ACC112 (cell line): ENCODE measurements at regions not wholly inside any gene's neighbourhood (a gene's known extent, or its start where the extent isn't known, plus 50 kb on each side); places are given as distances from the start of the nearest gene placed in this dataset.
"Not testable (repeated sequence)": the region's sequence is repeated elsewhere in the genome, so short reads cannot be mapped to it uniquely, and the experiment has no call there.

Experiments
- H2AFZ ChIP-seq: fragments of 200-600 bp; sonication (generic); one replicate; pipeline ENCODE4 v1.6.0; 2017; ENCODE audit warnings: antibody characterized with exemption, low read length; ENCODE audit not compliant: unreplicated experiment
- H3K27ac ChIP-seq: fragments of 200-600 bp; sonication (generic); 2 replicates; pipeline ENCODE4 v1.5.1; 2014; ENCODE audit warnings: low read depth, mild to moderate bottlenecking, antibody characterized with exemption, low read length, moderate library complexity
- H3K27me3 ChIP-seq: fragments of 200-600 bp; sonication (generic); 2 replicates; pipeline ENCODE4 v1.6.1; 2014; ENCODE audit warnings: mild to moderate bottlenecking, antibody characterized with exemption, low read length, moderate library complexity, mixed read lengths; ENCODE audit not compliant: insufficient read depth
- H3K36me3 ChIP-seq: fragments of 200-600 bp; sonication (generic); 2 replicates; pipeline ENCODE4 v1.6.1; 2016; ENCODE audit warnings: mild to moderate bottlenecking, antibody characterized with exemption, low read length, moderate library complexity, mixed read lengths; ENCODE audit not compliant: insufficient read depth
- H3K4me1 ChIP-seq: fragments of 200-600 bp; sonication (generic); one replicate; pipeline ENCODE4 v1.6.1; 2016; ENCODE audit warnings: low read length, mixed read lengths; ENCODE audit not compliant: insufficient read depth, unreplicated experiment, control insufficient read depth
- H3K4me3 ChIP-seq: fragments of 200-600 bp; sonication (generic); 2 replicates; pipeline ENCODE4 v1.5.1; 2014; ENCODE audit warnings: mild to moderate bottlenecking, low read depth, low read length
- H3K79me2 ChIP-seq: fragments of 200-600 bp; sonication (generic); one replicate; pipeline ENCODE4 v1.6.0; 2016; ENCODE audit warnings: low read length; ENCODE audit not compliant: control insufficient read depth, unreplicated experiment, insufficient read depth

GRCh38 chr6:22765015-22765414 lies 195.6 kb downstream of the HDGFL1 start:
- Histone ChIP-seq H3K4me3 (no peak overlapping the region), H3K4me1 (peaks cover 6% of the 10 kb centered on the region), H2AFZ (no peak overlapping the region), H3K36me3 (no peaks in the 10 kb centered on the region), H3K27me3 (no peaks in the 10 kb centered on the region), H3K27ac (no peak overlapping the region), H3K79me2 (no peaks in the 10 kb centered on the region)

- no peak overlapping the region for H3K27ac ChIP-seq
- no peaks in the 10 kb centered on the region for H3K36me3 ChIP-seq
- no peak overlapping the region for H3K4me3 ChIP-seq
- H3K79me2 ChIP-seq, result no peaks in the 10 kb centered on the region
- H2AFZ ChIP-seq, result no peak overlapping the region
- H3K27me3 ChIP-seq, result no peaks in the 10 kb centered on the region
- peaks cover 6% of the 10 kb centered on the region for H3K4me1 ChIP-seq
Measured at GRCh38 chr6:22766979-22767378, 197.6 kb downstream of the HDGFL1 start.

GRCh38 chr6:22770054-22770453 lies 200.7 kb downstream of the HDGFL1 start:
- no peaks in the 10 kb centered on the region for H3K27me3 ChIP-seq
- no peak overlapping the region for H3K27ac ChIP-seq
- H3K4me1 ChIP-seq, result no peaks in the 10 kb centered on the region
- H3K36me3 ChIP-seq, result no peaks in the 10 kb centered on the region
- no peaks in the 10 kb centered on the region for H3K79me2 ChIP-seq
- no peak overlapping the region for H2AFZ ChIP-seq
- no peak overlapping the region for H3K4me3 ChIP-seq

GRCh38 chr6:22774129-22774528 lies 204.8 kb downstream of the HDGFL1 start:
- Histone ChIP-seq H3K36me3 (no peaks in the 10 kb centered on the region), H3K27me3 (no peaks in the 10 kb centered on the region), H2AFZ (no peak overlapping the region), H3K27ac (no peak overlapping the region), H3K4me3 (no peak overlapping the region), H3K4me1 (no peaks in the 10 kb centered on the region), H3K79me2 (no peaks in the 10 kb centered on the region)

GRCh38 chr6:22778438-22778837 lies 209.1 kb downstream of the HDGFL1 start:
- not testable (repeated sequence) for H3K79me2 ChIP-seq, H3K4me3 ChIP-seq, H3K36me3 ChIP-seq, H3K4me1 ChIP-seq, H2AFZ ChIP-seq, H3K27ac ChIP-seq, H3K27me3 ChIP-seq

GRCh38 chr6:22779062-22779461 lies 209.7 kb downstream of the HDGFL1 start:
- Histone ChIP-seq H3K27ac (no peak overlapping the region), H3K27me3 (no peaks in the 10 kb centered on the region), H3K79me2 (no peaks in the 10 kb centered on the region), H3K36me3 (no peaks in the 10 kb centered on the region), H3K4me1 (no peaks in the 10 kb centered on the region), H3K4me3 (no peak overlapping the region), H2AFZ (no peak overlapping the region)

GRCh38 chr6:22783931-22784330 lies 214.6 kb downstream of the HDGFL1 start:
- no peaks in the 10 kb centered on the region for H3K4me1 ChIP-seq
- no peaks in the 10 kb centered on the region for H3K79me2 ChIP-seq
- H2AFZ ChIP-seq, result no peak overlapping the region
- H3K27me3 ChIP-seq, result no peaks in the 10 kb centered on the region
- no peak overlapping the region for H3K4me3 ChIP-seq
- no peaks in the 10 kb centered on the region for H3K36me3 ChIP-seq
- no peak overlapping the region for H3K27ac ChIP-seq

GRCh38 chr6:22784601-22785410 lies 215.4 kb downstream of the HDGFL1 start:
- no peak overlapping the region for H2AFZ ChIP-seq
- no peaks in the 10 kb centered on the region for H3K79me2 ChIP-seq
- no peaks in the 10 kb centered on the region for H3K4me1 ChIP-seq
- no peak overlapping the region for H3K27ac ChIP-seq
- H3K36me3 ChIP-seq, result no peaks in the 10 kb centered on the region
- H3K4me3 ChIP-seq, result no peak overlapping the region
- H3K27me3 ChIP-seq, result no peaks in the 10 kb centered on the region

GRCh38 chr6:22788038-22788437 lies 218.7 kb downstream of the HDGFL1 start:
- Histone ChIP-seq H3K27ac (no peak overlapping the region), H3K79me2 (no peaks in the 10 kb centered on the region), H3K36me3 (no peaks in the 10 kb centered on the region), H2AFZ (no peak overlapping the region), H3K4me3 (no peak overlapping the region), H3K27me3 (no peaks in the 10 kb centered on the region), H3K4me1 (no peaks in the 10 kb centered on the region)

- Histone ChIP-seq H3K27ac (no peak overlapping the region), H2AFZ (no peak overlapping the region), H3K36me3 (no peaks in the 10 kb centered on the region), H3K4me3 (no peak overlapping the region), H3K4me1 (no peaks in the 10 kb centered on the region), H3K79me2 (no peaks in the 10 kb centered on the region), H3K27me3 (no peaks in the 10 kb centered on the region)
Measured at GRCh38 chr6:22789315-22789714, 219.9 kb downstream of the HDGFL1 start.

GRCh38 chr6:22794844-22795243 lies 225.5 kb downstream of the HDGFL1 start:
- no peak overlapping the region for H3K27ac ChIP-seq
- no peak overlapping the region for H3K4me3 ChIP-seq
- no peaks in the 10 kb centered on the region for H3K27me3 ChIP-seq
- H2AFZ ChIP-seq, result no peak overlapping the region
- H3K36me3 ChIP-seq, result no peaks in the 10 kb centered on the region
- H3K4me1 ChIP-seq, result no peaks in the 10 kb centered on the region
- H3K79me2 ChIP-seq, result no peaks in the 10 kb centered on the region
